GM12878 (cell line): ENCODE measurements at regions not wholly inside any gene's neighbourhood (a gene's known extent, or its start where the extent isn't known, plus 50 kb on each side); places are given as distances from the start of the nearest gene placed in this dataset.

Source experiments
- ATAC-seq: fragments of 200-7000 bp; cut with Tn5 transposase; 3 replicates; pipeline ENCODE4 v1.9.1; 2020; ENCODE audit warnings: mild to moderate bottlenecking, moderate library complexity
- BruUV-seq: library from RNA; stranded (reverse); fragments of 400-500 nt; replicated peaks from 2 replicates; lab custom pipeline; 2021; lab: Mats Ljungman, UMichigan
- CTCF ChIA-PET: fragments of 300-600 bp; sonication (Branson Sonifier 250); formaldehyde crosslinking; extraction: SDS; loops from one replicate; lab custom pipeline; 2021; ENCODE audit warnings: inconsistent platforms; lab: Yijun Ruan, JAX
- POLR2A ChIA-PET: fragments of 350-600 bp; formaldehyde crosslinking; extraction: SDS; loops from one replicate; lab custom pipeline; 2021; ENCODE audit warnings: inconsistent platforms; lab: Charles Lee
- RAD21 ChIA-PET: fragments of 300-600 bp; sonication (Branson Sonifier 250); formaldehyde crosslinking; loops from one replicate; lab custom pipeline; 2023; ENCODE audit warnings: antibody characterized with exemption; ENCODE audit not compliant: unreplicated experiment; lab: Charles Lee
- SMC1A ChIA-PET: fragments of 300-600 bp; sonication (Branson Sonifier 250); formaldehyde crosslinking; loops from one replicate; lab custom pipeline; 2023; ENCODE audit not compliant: unreplicated experiment, uncharacterized antibody; lab: Charles Lee
- DNase-seq: peaks from one replicate; pipeline ENCODE4 v3.0.0-alpha.2; 2011; ENCODE audit warnings: low read depth, low spot score
- FAIRE-seq: peaks from 3 replicates; lab custom pipeline; 2011; peaks lifted over from hg19 to GRCh38; lab: Jason Lieb, UNC
- H2AFZ ChIP-seq: 2 replicates; pipeline ENCODE4 v1.6.0; 2011; ENCODE audit warnings: low read depth, low read length, control low read depth; ENCODE audit not compliant: control insufficient read depth
- H3K27ac ChIP-seq: 2 replicates; pipeline ENCODE4 v1.5.1; 2011; ENCODE audit warnings: control low read depth; ENCODE audit not compliant: control insufficient read depth, insufficient read depth
- H3K27me3 ChIP-seq, 2 experiments: replicated peaks in 1 of 2; 2 replicates each; pipeline versions ENCODE4 v1.6.0 to v1.6.1; 2011; ENCODE audit warnings: low read length in 1 of 2; ENCODE audit not compliant: control insufficient read depth in 2 of 2, insufficient read depth in 2 of 2
- H3K36me3 ChIP-seq, 2 experiments: 2 replicates each; pipeline ENCODE4 v1.5.1; 2011; ENCODE audit warnings: low read length in 1 of 2; ENCODE audit not compliant: control insufficient read depth in 2 of 2, insufficient read depth in 2 of 2
- H3K4me1 ChIP-seq: 2 replicates; pipeline ENCODE4 v1.6.1; 2011; ENCODE audit warnings: mild to moderate bottlenecking, low read length, moderate library complexity, mixed read lengths; ENCODE audit not compliant: control insufficient read depth, insufficient read depth
- H3K4me2 ChIP-seq: 2 replicates; pipeline ENCODE4 v1.6.0; 2011; ENCODE audit warnings: control low read depth; ENCODE audit not compliant: control insufficient read depth, insufficient read depth
- H3K4me3 ChIP-seq: fragments of 200-600 bp; sonication (generic); 2 replicates; pipeline ENCODE4 v1.5.1; 2016
- H3K79me2 ChIP-seq: 2 replicates; pipeline ENCODE4 v1.6.0; 2011; ENCODE audit warnings: low read length; ENCODE audit not compliant: control insufficient read depth, insufficient read depth
- H3K9ac ChIP-seq: 2 replicates; pipeline ENCODE4 v1.8.0; 2011; ENCODE audit warnings: low read length, control low read depth, mixed read lengths; ENCODE audit not compliant: control insufficient read depth, insufficient read depth
- H3K9me3 ChIP-seq: replicated peaks from 3 replicates; pipeline ENCODE4 v1.5.1; 2011; ENCODE audit warnings: mild to moderate bottlenecking, low read length; ENCODE audit not compliant: control insufficient read depth, insufficient read depth
- H4K20me1 ChIP-seq: 2 replicates; pipeline ENCODE4 v1.6.0; 2011; ENCODE audit not compliant: control insufficient read depth, insufficient read depth
- BHLHE40 ChIP-seq, 2 experiments: fragments of 450-650 bp in 1 of 2; IDR thresholded peaks; 2 replicates each; pipeline ENCODE4 v1.6.1; 2011 to 2017; ENCODE audit warnings: low read depth in 2 of 2, borderline replicate concordance in 1 of 2, improper control_type of control experiment in 1 of 2, low read length in 1 of 2, mild to moderate bottlenecking in 1 of 2
- BMI1 ChIP-seq: fragments of 450-650 bp; IDR thresholded peaks from 2 replicates; pipeline ENCODE4 v1.6.1; 2016; ENCODE audit warnings: mild to moderate bottlenecking, moderate library complexity, borderline replicate concordance
- CBFB ChIP-seq: IDR thresholded peaks from 2 replicates; pipeline ENCODE4 v1.6.1; 2016; ENCODE audit warnings: antibody characterized with exemption, low read depth
- EGR1 ChIP-seq, 2 experiments: IDR thresholded peaks; 1 replicate in 1 of 2; 2 replicates in 1 of 2; pipeline ENCODE4 v1.6.1; 2011 to 2012; ENCODE audit warnings: low read depth in 2 of 2, low read length in 2 of 2, borderline replicate concordance in 1 of 2, mild to moderate bottlenecking in 1 of 2, moderate library complexity in 1 of 2
- HDAC2 ChIP-seq: fragments of 200-600 bp; sonication (generic); IDR thresholded peaks from 2 replicates; pipeline ENCODE4 v1.6.1; 2017
- JUNB ChIP-seq: IDR thresholded peaks from 2 replicates; pipeline ENCODE4 v1.6.1; 2016; ENCODE audit warnings: antibody characterized with exemption, mild to moderate bottlenecking
- MXI1 ChIP-seq: fragments of 150-350 bp; IDR thresholded peaks from 2 replicates; pipeline ENCODE4 v1.6.1; 2011; ENCODE audit warnings: low read depth, mild to moderate bottlenecking, inconsistent platforms, low read length, improper control_type of control experiment
- NFIC ChIP-seq: IDR thresholded peaks from 2 replicates; pipeline ENCODE4 v1.6.1; 2012; ENCODE audit warnings: low read depth, mild to moderate bottlenecking, inconsistent platforms, low read length, moderate library complexity
- RBBP5 ChIP-seq: fragments of 200-600 bp; sonication (generic); conservative IDR thresholded peaks from 2 replicates; pipeline ENCODE4 v1.6.1; 2016
- SMARCA5 ChIP-seq: fragments of 450-650 bp; IDR thresholded peaks from 2 replicates; pipeline ENCODE4 v1.6.1; 2017; ENCODE audit warnings: mild to moderate bottlenecking
- WGBS: methylation state at CpG from one replicate; pipeline ENCODE4 v1.1.6; 2016; ENCODE audit warnings: low lambda C conversion rate; ENCODE audit not compliant: insufficient replicate concordance, insufficient coverage; ENCODE audit errors: missing lambda C conversion rate; 5-methylcytosine and 5-hydroxymethylcytosine counted together
- in situ Hi-C: fragments of 300-500 bp; cut with MboI; formaldehyde crosslinking; loops from 9 replicates; pipeline ENCODE4 v1.14.3; 2018; ENCODE audit warnings: mixed read lengths
- intact Hi-C: fragments of 100-400 bp; cut with micrococcal nuclease; formaldehyde crosslinking; loops from one replicate; pipeline ENCODE4 v1.14.2; 2022; ENCODE audit not compliant: unreplicated experiment

DNA sequence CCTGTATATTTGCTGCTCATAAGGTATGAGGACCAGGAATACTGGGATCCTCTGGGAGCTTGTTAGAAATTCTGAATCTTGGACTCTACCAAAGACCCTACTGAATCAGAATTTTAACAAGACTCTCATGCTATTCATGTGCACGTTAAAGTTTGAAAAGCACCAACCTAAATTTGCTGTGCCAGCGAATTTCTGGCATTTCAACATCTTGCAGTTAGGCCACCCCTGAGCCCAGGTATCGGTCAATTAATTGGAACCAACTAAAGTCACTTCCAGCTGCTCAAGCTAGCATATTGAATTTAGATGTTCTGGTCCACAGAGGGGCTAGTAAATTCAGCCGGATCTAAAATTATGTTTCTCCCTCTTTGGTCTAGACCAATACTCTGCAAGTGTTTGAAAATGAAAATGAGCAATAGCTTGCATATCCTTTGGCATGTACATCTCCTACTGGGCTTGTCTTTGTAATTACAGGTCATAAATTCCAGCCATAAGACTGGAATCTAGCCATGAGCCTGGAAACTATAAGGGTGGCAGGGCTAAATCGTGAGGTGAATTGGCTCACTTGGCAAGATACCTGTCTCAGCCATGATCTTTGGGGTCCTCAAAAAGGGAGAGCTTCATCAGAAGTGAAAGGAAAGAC, 72.4 kb downstream of the SKA1 start:
- 19% methylated on average over 5 of the region's 5 CpGs for WGBS
- FAIRE-seq (no peak), ATAC-seq (no peak), DNase-seq (no peak)
- no peak overlapping the region for H3K27ac ChIP-seq
- TF ChIP-seq JUNB = no peak
- TF ChIP-seq HDAC2 = no peak
- no peak for TF ChIP-seq SMARCA5
- TF ChIP-seq MXI1 = no peak
- no peak for TF ChIP-seq NFIC
- TF ChIP-seq BMI1 = no peak
- TF ChIP-seq CBFB = no peak
- no peak for TF ChIP-seq RBBP5
- no peak for TF ChIP-seq BHLHE40 (IDR thresholded peaks at IDR 0.05; ENCODE audit: borderline replicate concordance in 1 of 2, low read depth in 2 of 2, low read length in 1 of 2)
- TF ChIP-seq EGR1 (IDR thresholded peaks at IDR 0.05; ENCODE audit: borderline replicate concordance in 1 of 2, low read depth in 2 of 2, low read length in 2 of 2) = no peak
- ChIA-PET SMC1A (interaction anchor here (1.0 to 1.2 kb wide), 2 partner anchors 16 to 193 kb away, joined by 3 read pairs; no protein-coding TSS in a partner anchor), CTCF (interaction anchor here (0.6 kb wide), 2 partner anchors 229 to 557 kb away, joined by 3 to 4 read pairs; no protein-coding TSS in a partner anchor), RAD21 (no interaction called here), POLR2A (no interaction called here)
- H3K79me2 ChIP-seq = no peaks in the 10 kb centered on the region
- no peak overlapping the region for H2AFZ ChIP-seq
- H3K4me2 ChIP-seq = no peak overlapping the region
- H3K4me3 ChIP-seq = no peak overlapping the region
- H3K36me3 ChIP-seq = no peaks in the 10 kb centered on the region
- intact Hi-C loops = no loop called here
- no peaks in the 10 kb centered on the region for H3K27me3 ChIP-seq
- no peaks in the 10 kb centered on the region for H4K20me1 ChIP-seq
- no peaks in the 10 kb centered on the region; the same call in 2 of the 3 replicates for H3K9me3 ChIP-seq
- no peaks in the 10 kb centered on the region for H3K4me1 ChIP-seq
- H3K9ac ChIP-seq = no peak overlapping the region
- in situ Hi-C loops = no loop called here
- BruUV-seq = no TSS peak
